GM19395 (cell line): ENCODE measurements at regions not wholly inside any gene's neighbourhood (a gene's known extent, or its start where the extent isn't known, plus 50 kb on each side); places are given as distances from the start of the nearest gene placed in this dataset.
"Not testable (repeated sequence)": the region's sequence is repeated elsewhere in the genome, so short reads cannot be mapped to it uniquely, and the experiment has no call there.

Experiments used
- ATAC-seq: cut with Tn5 transposase; IDR thresholded peaks from one replicate; pipeline ENCODE4 v1.9.1; 2021; ENCODE audit warnings: mild to moderate bottlenecking, moderate library complexity; ENCODE audit not compliant: unreplicated experiment

GRCh38 chr14:101254805-101255764, 306.2 kb upstream of the DIO3 start:
- ATAC-seq = no peak

- no peak for ATAC-seq
Observed at GRCh38 chr14:101255765-101256125, 305.6 kb upstream of the DIO3 start.

DNA sequence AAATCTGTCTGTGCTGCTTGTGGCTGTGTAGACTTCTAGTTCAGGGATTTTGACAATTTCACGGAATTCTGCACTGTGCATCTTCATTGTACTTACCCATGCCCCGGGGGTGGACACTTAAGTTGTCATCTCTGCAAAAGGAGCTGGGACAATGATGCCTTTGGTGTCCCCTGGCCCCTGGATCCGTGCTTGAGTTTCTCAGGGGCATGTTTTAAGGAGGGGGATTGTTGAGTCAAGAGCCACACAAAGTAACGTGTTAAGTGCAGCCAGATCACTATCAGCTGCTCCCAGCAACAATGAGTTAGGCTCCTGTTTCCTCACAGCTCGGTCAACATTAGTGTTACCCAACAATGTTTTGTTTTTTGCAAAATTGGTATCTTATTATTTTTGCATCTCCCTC, 305.0 kb upstream of the DIO3 start:
- ATAC-seq = no peak

DNA sequence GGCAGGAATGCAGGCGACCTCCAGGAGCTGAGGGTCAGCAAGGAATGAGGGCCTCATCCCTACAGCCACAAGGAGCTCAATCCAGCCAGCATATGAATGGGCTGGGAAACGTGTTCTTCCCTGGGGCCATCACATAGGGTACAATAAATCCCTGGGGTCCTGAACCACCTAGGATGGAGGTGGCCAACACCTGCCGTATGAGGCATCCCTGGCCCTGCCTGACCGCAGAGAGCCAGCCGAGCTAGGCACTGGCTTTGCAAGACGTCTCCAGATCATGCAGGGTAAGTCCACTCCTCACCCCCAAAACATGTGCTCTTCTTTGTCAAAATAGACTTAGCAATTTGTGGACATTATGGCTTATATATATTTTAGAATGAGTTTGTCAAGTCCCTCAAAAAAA, 303.7 kb upstream of the DIO3 start:
- ATAC-seq = no peak

GRCh38 chr14:101259748-101260147, 301.5 kb upstream of the DIO3 start:
- no peak for ATAC-seq

GRCh38 chr14:101266441-101266840, 294.9 kb upstream of the DIO3 start:
- ATAC-seq = not testable (repeated sequence)

- ATAC-seq = no peak
Observed at GRCh38 chr14:101273091-101273490, 288.2 kb upstream of the DIO3 start.

GRCh38 chr14:101276309-101277091, 284.8 kb upstream of the DIO3 start:
- ATAC-seq = no peak

DNA sequence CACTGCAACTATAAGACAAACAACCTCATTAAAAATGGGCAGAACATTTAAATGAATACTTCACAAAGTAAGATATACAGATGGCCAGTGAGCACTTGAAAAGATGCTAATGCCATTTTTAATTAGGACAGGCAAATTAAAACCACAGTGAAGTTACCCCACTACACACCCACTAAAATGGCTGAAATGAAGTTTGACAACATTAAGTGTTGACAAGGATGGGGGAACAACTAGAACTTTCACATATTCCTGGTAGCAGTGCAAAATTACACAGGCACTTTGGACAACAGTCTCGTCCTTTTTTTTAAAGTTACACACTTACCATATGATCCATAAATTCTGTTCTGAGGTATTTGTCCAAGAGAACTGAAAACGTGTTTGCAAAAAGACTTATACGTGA, 278.9 kb upstream of the DIO3 start:
- no peak for ATAC-seq

- no peak for ATAC-seq
Observed at GRCh38 chr14:101284711-101285110, 276.6 kb upstream of the DIO3 start.

- no peak for ATAC-seq
Observed at GRCh38 chr14:101286271-101287018, 274.9 kb upstream of the DIO3 start.

GRCh38 chr14:101288436-101289229, 272.7 kb upstream of the DIO3 start:
- ATAC-seq = no peak

DNA sequence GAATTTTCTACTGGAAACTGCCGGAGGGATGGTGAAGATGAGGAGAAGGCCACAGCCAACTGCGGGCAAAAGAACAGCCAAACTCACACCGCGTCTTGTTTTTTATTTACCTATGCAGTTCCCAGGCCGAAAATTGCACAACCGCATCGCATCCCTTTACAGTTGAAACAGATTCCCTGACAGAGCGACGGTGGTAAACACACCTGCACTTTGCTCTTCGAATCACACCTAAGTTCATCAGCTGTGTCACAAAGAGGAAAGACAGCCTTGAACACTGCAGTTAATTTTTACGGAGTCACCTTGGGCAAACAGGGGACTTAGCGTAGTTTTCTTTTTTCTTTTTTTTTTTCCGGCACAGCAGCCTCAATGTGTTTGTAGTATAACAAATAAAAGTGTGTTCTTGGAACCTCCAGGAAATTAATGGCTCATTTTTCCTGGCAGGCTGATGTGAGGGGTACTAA, 272.0 kb upstream of the DIO3 start:
- no peak for ATAC-seq

GRCh38 chr14:101289911-101290310, 271.4 kb upstream of the DIO3 start:
- no peak for ATAC-seq

DNA sequence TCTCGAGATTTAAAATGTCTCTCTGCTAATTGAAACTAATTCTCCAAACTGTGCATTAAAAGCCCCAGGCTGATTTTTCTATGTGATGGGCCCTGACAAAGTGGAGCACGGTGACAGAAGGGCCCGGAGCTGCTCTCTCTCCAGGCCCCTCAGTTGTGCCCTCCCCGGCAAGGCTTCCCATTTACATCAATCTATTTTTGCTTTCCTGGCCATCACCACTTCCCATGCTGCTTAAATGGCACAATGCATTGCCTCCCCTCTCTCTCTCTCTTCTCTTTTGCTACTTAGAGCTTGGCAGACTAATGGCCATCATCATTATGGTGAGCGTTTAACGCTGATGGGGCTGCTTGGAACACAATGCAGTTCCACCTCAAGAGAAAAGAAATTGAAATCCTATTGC, 270.7 kb upstream of the DIO3 start:
- no peak for ATAC-seq

GRCh38 chr14:101291390-101291789, 269.9 kb upstream of the DIO3 start:
- ATAC-seq = no peak

DNA sequence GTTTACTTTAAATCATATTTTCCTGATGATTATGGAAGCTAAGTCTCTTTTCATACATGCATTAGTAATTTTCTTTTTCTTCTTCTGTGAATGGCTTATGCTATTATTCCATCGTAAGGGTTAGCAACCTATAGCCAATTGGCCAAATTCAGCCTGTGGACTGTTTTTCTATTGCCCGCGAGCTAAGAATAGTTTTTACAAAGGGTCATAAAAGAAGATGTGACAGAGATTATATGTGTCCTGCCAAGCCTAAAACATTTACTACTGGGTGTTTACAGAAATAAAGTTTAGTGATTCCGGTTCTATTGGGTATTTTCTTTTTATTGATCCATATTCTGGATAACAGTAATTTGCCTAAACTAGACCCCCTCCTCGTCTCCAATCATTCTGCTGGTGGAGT, 268.8 kb upstream of the DIO3 start:
- no peak for ATAC-seq

- ATAC-seq = no peak
Observed at GRCh38 chr14:101293605-101294004, 267.7 kb upstream of the DIO3 start.

GRCh38 chr14:101294136-101294535, 267.2 kb upstream of the DIO3 start:
- no peak for ATAC-seq

- ATAC-seq = not testable (repeated sequence)
Observed at GRCh38 chr14:101299781-101300180, 261.5 kb upstream of the DIO3 start.
